Activated T-cell treated with anti-CD3 and anti-CD28 coated beads, Interleukin-2, amount 50 U/mL, for 1 hour (primary cell): ENCODE measurements at regions not wholly inside any gene's neighbourhood (a gene's known extent, or its start where the extent isn't known, plus 50 kb on each side); places are given as distances from the start of the nearest gene placed in this dataset.
"Not testable (repeated sequence)": the region's sequence is repeated elsewhere in the genome, so short reads cannot be mapped to it uniquely, and the experiment has no call there.

Source experiments
- DNase-seq: peaks from one replicate; pipeline ENCODE4 v3.0.0-alpha.2; 2020

- DNase-seq: no peak
Measured at GRCh38 chr5:162638849-162639248, 571.3 kb downstream of the GABRG2 start.

- no peak for DNase-seq
Measured at GRCh38 chr5:162641142-162641813, 573.7 kb downstream of the GABRG2 start.

GRCh38 chr5:162654661-162655405, 587.3 kb downstream of the GABRG2 start:
- DNase-seq: no peak

- DNase-seq: no peak
Measured at GRCh38 chr5:162657076-162657475, 589.5 kb downstream of the GABRG2 start.

- DNase-seq: no peak
Measured at GRCh38 chr5:162664846-162665245, 597.3 kb downstream of the GABRG2 start.

GRCh38 chr5:162668926-162669325, 601.4 kb downstream of the GABRG2 start:
- DNase-seq: no peak

GRCh38 chr5:162672061-162672460, 604.5 kb downstream of the GABRG2 start:
- DNase-seq: no peak

GRCh38 chr5:162683284-162683683, 615.7 kb downstream of the GABRG2 start:
- no peak for DNase-seq

GRCh38 chr5:162684145-162684544, 616.6 kb downstream of the GABRG2 start:
- no peak for DNase-seq

GRCh38 chr5:162685302-162685701, 617.7 kb downstream of the GABRG2 start:
- no peak for DNase-seq

GRCh38 chr5:162696272-162696671, 628.7 kb downstream of the GABRG2 start:
- DNase-seq: not testable (repeated sequence)

- DNase-seq: no peak
Measured at GRCh38 chr5:162699361-162699760, 631.8 kb downstream of the GABRG2 start.

GRCh38 chr5:162703914-162704313, 636.3 kb downstream of the GABRG2 start:
- no peak for DNase-seq

GRCh38 chr5:162711244-162711643, 643.7 kb downstream of the GABRG2 start:
- no peak for DNase-seq

GRCh38 chr5:162719720-162720119, 652.1 kb downstream of the GABRG2 start:
- DNase-seq: no peak

GRCh38 chr5:162721125-162721524, 653.6 kb downstream of the GABRG2 start:
- DNase-seq: no peak

GRCh38 chr5:162752612-162753011, 684.8 kb upstream of the CCNG1 start:
- DNase-seq: no peak

GRCh38 chr5:162762119-162762518, 675.3 kb upstream of the CCNG1 start:
- no peak for DNase-seq

GRCh38 chr5:162769019-162769418, 668.4 kb upstream of the CCNG1 start:
- DNase-seq: no peak

- DNase-seq: no peak
Measured at GRCh38 chr5:162785673-162786072, 651.7 kb upstream of the CCNG1 start.

GRCh38 chr5:162786234-162786633, 651.2 kb upstream of the CCNG1 start:
- DNase-seq: no peak

- DNase-seq: no peak
Measured at GRCh38 chr5:162796507-162796906, 640.9 kb upstream of the CCNG1 start.

GRCh38 chr5:162800301-162800700, 637.1 kb upstream of the CCNG1 start:
- no peak for DNase-seq

- DNase-seq: no peak
Measured at GRCh38 chr5:162801235-162801634, 636.2 kb upstream of the CCNG1 start.

GRCh38 chr5:162806195-162806594, 631.2 kb upstream of the CCNG1 start:
- no peak for DNase-seq
